Astrocyte (in vitro differentiated cells and primary cell): ENCODE measurements at regions not wholly inside any gene's neighbourhood (a gene's known extent, or its start where the extent isn't known, plus 50 kb on each side); places are given as distances from the start of the nearest gene placed in this dataset.

Experiments used
- CTCF ChIP-seq: IDR thresholded peaks from 2 replicates; pipeline ENCODE4 v1.5.1; 2011; ENCODE audit warnings: low read depth, mild to moderate bottlenecking, inconsistent platforms, low read length, moderate library complexity; ENCODE audit not compliant: insufficient read depth
- EZH2 ChIP-seq: IDR thresholded peaks from 2 replicates; pipeline ENCODE4 v1.6.1; 2012; ENCODE audit warnings: mild to moderate bottlenecking, low read length, inconsistent platforms; ENCODE audit not compliant: insufficient read depth

- TF ChIP-seq CTCF (no peak), EZH2 (no peak)
Observed at GRCh38 chr4:18381186-18381585, 359.6 kb upstream of the LCORL start.
